Calu3 (cell line): ENCODE measurements at regions not wholly inside any gene's neighbourhood (a gene's known extent, or its start where the extent isn't known, plus 50 kb on each side); places are given as distances from the start of the nearest gene placed in this dataset.
A peak's percentile ranks its signal among the peaks of the same experiment; 100 is the strongest.

ENCODE experiments used
- BruUV-seq: library from RNA; stranded (reverse); fragments of 400-500 nt; replicated peaks from 2 replicates; lab custom pipeline; 2021; lab: Mats Ljungman, UMichigan
- CTCF ChIA-PET: fragments of 300-600 bp; sonication (Branson Sonifier 250); formaldehyde crosslinking; loops from one replicate; lab custom pipeline; 2022; ENCODE audit warnings: antibody characterized with exemption; lab: Charles Lee
- DNase-seq: peaks from one replicate; pipeline ENCODE4 v3.0.0; 2022
- H3K27ac Mint-ChIP-seq: one replicate; pipeline ENCODE4 v1.8.0; 2022; ENCODE audit warnings: mixed read lengths; ENCODE audit not compliant: unreplicated experiment
- H3K27me3 Mint-ChIP-seq: one replicate; pipeline ENCODE4 v1.8.0; 2022; ENCODE audit warnings: mixed read lengths; ENCODE audit not compliant: unreplicated experiment
- H3K36me3 Mint-ChIP-seq: one replicate; pipeline ENCODE4 v1.8.0; 2022; ENCODE audit warnings: mild to moderate bottlenecking, moderate library complexity, mixed read lengths; ENCODE audit not compliant: insufficient read depth, unreplicated experiment
- H3K4me1 Mint-ChIP-seq: one replicate; pipeline ENCODE4 v1.8.0; 2022; ENCODE audit warnings: mild to moderate bottlenecking, low read depth, mixed read lengths; ENCODE audit not compliant: unreplicated experiment
- H3K4me3 Mint-ChIP-seq: one replicate; pipeline ENCODE4 v1.8.0; 2022; ENCODE audit warnings: mild to moderate bottlenecking, low read depth, moderate library complexity, mixed read lengths; ENCODE audit not compliant: unreplicated experiment
- H3K9me3 Mint-ChIP-seq: one replicate; pipeline ENCODE4 v1.8.0; 2022; ENCODE audit warnings: low read depth, mixed read lengths; ENCODE audit not compliant: unreplicated experiment
- CTCF ChIP-seq: fragments of 200-600 bp; IDR thresholded peaks from one replicate; pipeline ENCODE4 v1.8.0; 2022; ENCODE audit warnings: antibody characterized with exemption; ENCODE audit not compliant: unreplicated experiment
- intact Hi-C: fragments of 100-400 bp; cut with micrococcal nuclease; formaldehyde crosslinking; loops from one replicate; pipeline ENCODE4 v1.10.0; 2022; ENCODE audit not compliant: unreplicated experiment

GRCh38 chr6:22821664-22822320 lies 252.4 kb downstream of the HDGFL1 start:
- CTCF ChIA-PET, result no interaction called here
- DNase-seq, result no peak
- H3K4me1 Mint-ChIP-seq, result peaks cover 10% of the 10 kb centered on the region
- H3K27ac Mint-ChIP-seq, result no peak overlapping the region
- intact Hi-C loops, result loop anchor here (10.0 kb wide), 6 partner anchors 227 to 997 kb away; no protein-coding TSS in a partner anchor
- no peaks in the 10 kb centered on the region for H3K27me3 Mint-ChIP-seq
- peaks cover 5% of the 10 kb centered on the region for H3K36me3 Mint-ChIP-seq
- H3K9me3 Mint-ChIP-seq, result peaks cover 2% of the 10 kb centered on the region
- TF ChIP-seq CTCF, result no peak
- BruUV-seq, result no TSS peak
- H3K4me3 Mint-ChIP-seq, result no peak overlapping the region

- no TSS peak for BruUV-seq
- no peak overlapping the region for H3K27ac Mint-ChIP-seq
- intact Hi-C loops, result loop anchor here (5.0 to 10.0 kb wide), 13 partner anchors 230 to 1803 kb away; no protein-coding TSS in a partner anchor
- no peak overlapping the region for H3K4me3 Mint-ChIP-seq
- H3K27me3 Mint-ChIP-seq, result no peaks in the 10 kb centered on the region
- CTCF ChIA-PET, result no interaction called here
- peaks cover 44% of the 10 kb centered on the region for H3K4me1 Mint-ChIP-seq
- no peak for DNase-seq
- TF ChIP-seq CTCF, result no peak
- no peaks in the 10 kb centered on the region for H3K9me3 Mint-ChIP-seq
- peaks cover 22% of the 10 kb centered on the region for H3K36me3 Mint-ChIP-seq
These were observed 255.8 kb downstream of the HDGFL1 start for GRCh38 chr6:22825210-22825609.

- Mint-ChIP-seq H3K4me3 (peak overlapping the region; percentile 0), H3K9me3 (peaks cover 2% of the 10 kb centered on the region), H3K36me3 (peaks cover 22% of the 10 kb centered on the region), H3K27me3 (no peaks in the 10 kb centered on the region), H3K4me1 (peaks cover 59% of the 10 kb centered on the region), H3K27ac (peak overlapping the region; percentile 82)
- DNase-seq, result peak; percentile 43
- no peak for TF ChIP-seq CTCF
- CTCF ChIA-PET, result interaction anchor here (0.7 to 2.8 kb wide), 9 partner anchors 38 to 1238 kb away, joined by 3 to 10 read pairs (median 3); no protein-coding TSS in a partner anchor
- BruUV-seq, result no TSS peak
- intact Hi-C loops, result loop anchor here (1.0 to 10.0 kb wide), 16 partner anchors 170 to 1805 kb away; no protein-coding TSS in a partner anchor
These were observed 257.6 kb downstream of the HDGFL1 start for GRCh38 chr6:22826961-22827360.

GRCh38 chr6:22827760-22828159 lies 258.4 kb downstream of the HDGFL1 start:
- H3K36me3 Mint-ChIP-seq, result peaks cover 22% of the 10 kb centered on the region
- peak overlapping the region; percentile 82 for H3K27ac Mint-ChIP-seq
- DNase-seq, result no peak
- H3K4me3 Mint-ChIP-seq, result peak overlapping the region; percentile 48
- H3K4me1 Mint-ChIP-seq, result peaks cover 63% of the 10 kb centered on the region
- peaks cover 2% of the 10 kb centered on the region for H3K9me3 Mint-ChIP-seq
- CTCF ChIA-PET, result interaction anchor here (0.7 to 2.8 kb wide), 12 partner anchors 39 to 1239 kb away, joined by 3 to 10 read pairs (median 3); partner anchors contain the start of gene SOX4
- intact Hi-C loops, result loop anchor here (1.0 to 10.0 kb wide), 24 partner anchors 53 to 1951 kb away; no protein-coding TSS in a partner anchor
- BruUV-seq, result no TSS peak
- TF ChIP-seq CTCF, result no peak
- no peaks in the 10 kb centered on the region for H3K27me3 Mint-ChIP-seq
